GM12874 (cell line): ENCODE measurements at regions not wholly inside any gene's neighbourhood (a gene's known extent, or its start where the extent isn't known, plus 50 kb on each side); places are given as distances from the start of the nearest gene placed in this dataset.

Experiments used
- CTCF ChIP-seq: IDR thresholded peaks from 2 replicates; pipeline ENCODE4 v1.5.1; 2011; ENCODE audit warnings: low read depth, mild to moderate bottlenecking, control low read depth, low read length, moderate library complexity; ENCODE audit not compliant: insufficient read depth

GRCh38 chr13:97883396-97883795 is 70.1 kb upstream of the IPO5 start:
- no peak for TF ChIP-seq CTCF

GRCh38 chr13:97884707-97885468 is 68.6 kb upstream of the IPO5 start:
- TF ChIP-seq CTCF = no peak

GRCh38 chr13:97885641-97886040 is 67.8 kb upstream of the IPO5 start:
- no peak for TF ChIP-seq CTCF

GRCh38 chr13:97889803-97890202 is 63.7 kb upstream of the IPO5 start:
- TF ChIP-seq CTCF = no peak

GRCh38 chr13:97890573-97890972 is 62.9 kb upstream of the IPO5 start:
- TF ChIP-seq CTCF = no peak

- TF ChIP-seq CTCF = no peak
Measured at GRCh38 chr13:97892717-97893116, 60.8 kb upstream of the IPO5 start.

- TF ChIP-seq CTCF = no peak
Measured at GRCh38 chr13:97895383-97895782, 58.1 kb upstream of the IPO5 start.
